ENCODE measurements at regions not wholly inside any gene's neighbourhood (a gene's known extent, or its start where the extent isn't known, plus 50 kb on each side); places are given as distances from the start of the nearest gene placed in this dataset.

- TF ChIP-seq SIN3A (IDR thresholded peaks at IDR 0.05; ENCODE audit: borderline replicate concordance, insufficient read depth, low read length) (no peak), FOXP2 (optimal IDR thresholded peaks at IDR 0.05; ENCODE audit: borderline replicate concordance, extremely low read depth, extremely low read length, insufficient read depth) (no peak), TAF1 (IDR thresholded peaks at IDR 0.05; ENCODE audit: borderline replicate concordance, insufficient read depth, low read length) (no peak), POLR2AphosphoS5 (IDR thresholded peaks at IDR 0.05; ENCODE audit: low read depth, low read length) (no peak)
- TF ChIP-seq, protein P1, sequence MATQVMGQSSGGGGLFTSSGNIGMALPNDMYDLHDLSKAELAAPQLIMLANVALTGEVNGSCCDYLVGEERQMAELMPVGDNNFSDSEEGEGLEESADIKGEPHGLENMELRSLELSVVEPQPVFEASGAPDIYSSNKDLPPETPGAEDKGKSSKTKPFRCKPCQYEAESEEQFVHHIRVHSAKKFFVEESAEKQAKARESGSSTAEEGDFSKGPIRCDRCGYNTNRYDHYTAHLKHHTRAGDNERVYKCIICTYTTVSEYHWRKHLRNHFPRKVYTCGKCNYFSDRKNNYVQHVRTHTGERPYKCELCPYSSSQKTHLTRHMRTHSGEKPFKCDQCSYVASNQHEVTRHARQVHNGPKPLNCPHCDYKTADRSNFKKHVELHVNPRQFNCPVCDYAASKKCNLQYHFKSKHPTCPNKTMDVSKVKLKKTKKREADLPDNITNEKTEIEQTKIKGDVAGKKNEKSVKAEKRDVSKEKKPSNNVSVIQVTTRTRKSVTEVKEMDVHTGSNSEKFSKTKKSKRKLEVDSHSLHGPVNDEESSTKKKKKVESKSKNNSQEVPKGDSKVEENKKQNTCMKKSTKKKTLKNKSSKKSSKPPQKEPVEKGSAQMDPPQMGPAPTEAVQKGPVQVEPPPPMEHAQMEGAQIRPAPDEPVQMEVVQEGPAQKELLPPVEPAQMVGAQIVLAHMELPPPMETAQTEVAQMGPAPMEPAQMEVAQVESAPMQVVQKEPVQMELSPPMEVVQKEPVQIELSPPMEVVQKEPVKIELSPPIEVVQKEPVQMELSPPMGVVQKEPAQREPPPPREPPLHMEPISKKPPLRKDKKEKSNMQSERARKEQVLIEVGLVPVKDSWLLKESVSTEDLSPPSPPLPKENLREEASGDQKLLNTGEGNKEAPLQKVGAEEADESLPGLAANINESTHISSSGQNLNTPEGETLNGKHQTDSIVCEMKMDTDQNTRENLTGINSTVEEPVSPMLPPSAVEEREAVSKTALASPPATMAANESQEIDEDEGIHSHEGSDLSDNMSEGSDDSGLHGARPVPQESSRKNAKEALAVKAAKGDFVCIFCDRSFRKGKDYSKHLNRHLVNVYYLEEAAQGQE (IDR thresholded peaks at IDR 0.05; ENCODE audit: insufficient read depth in 1 of 2, low read depth in 2 of 2, low read length in 2 of 2): peak in 1 of 2 experiments; percentile 70; a peak in 1 of 4 replicates
Measured at GRCh38 chr2:123652320-123652719, 372.8 kb upstream of the CNTNAP5 start.

- TF ChIP-seq SIN3A (IDR thresholded peaks at IDR 0.05; ENCODE audit: borderline replicate concordance, insufficient read depth, low read length): no peak
- TF ChIP-seq TAF1 (IDR thresholded peaks at IDR 0.05; ENCODE audit: borderline replicate concordance, insufficient read depth, low read length): no peak
- TF ChIP-seq, protein P1 (IDR thresholded peaks at IDR 0.05; ENCODE audit: insufficient read depth in 1 of 2, low read depth in 2 of 2, low read length in 2 of 2): no peak
Measured at GRCh38 chr2:123656590-123656989, 368.5 kb upstream of the CNTNAP5 start.

DNA sequence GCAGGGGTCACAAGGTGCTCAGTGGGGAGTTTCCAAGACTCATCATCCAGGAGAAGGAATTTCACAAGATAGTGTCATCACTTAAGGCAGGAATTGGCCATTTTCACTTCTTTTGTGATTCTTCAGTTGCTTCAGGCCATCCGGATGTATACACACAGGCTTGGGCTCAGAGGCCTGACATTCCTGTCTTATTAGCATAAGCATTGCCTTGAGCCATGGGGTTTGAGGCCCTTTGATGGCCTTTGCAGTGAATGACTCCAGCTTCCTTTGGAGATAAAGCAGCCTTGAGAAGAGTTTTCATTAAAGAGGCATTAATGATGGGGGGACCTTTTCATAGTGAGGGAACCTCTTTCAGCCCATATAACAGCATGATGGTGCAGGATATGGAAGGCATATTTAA, 366.0 kb upstream of the CNTNAP5 start:
- no peak for TF ChIP-seq POLR2AphosphoS5 (IDR thresholded peaks at IDR 0.05; ENCODE audit: low read depth, low read length)
- TF ChIP-seq, protein P1 (IDR thresholded peaks at IDR 0.05; ENCODE audit: insufficient read depth in 1 of 2, low read depth in 2 of 2, low read length in 2 of 2): no peak
- no peak for TF ChIP-seq TAF1 (IDR thresholded peaks at IDR 0.05; ENCODE audit: borderline replicate concordance, insufficient read depth, low read length)
- no peak for TF ChIP-seq FOXP2 (optimal IDR thresholded peaks at IDR 0.05; ENCODE audit: borderline replicate concordance, extremely low read depth, extremely low read length, insufficient read depth)
- no peak for TF ChIP-seq SIN3A (IDR thresholded peaks at IDR 0.05; ENCODE audit: borderline replicate concordance, insufficient read depth, low read length)

DNA sequence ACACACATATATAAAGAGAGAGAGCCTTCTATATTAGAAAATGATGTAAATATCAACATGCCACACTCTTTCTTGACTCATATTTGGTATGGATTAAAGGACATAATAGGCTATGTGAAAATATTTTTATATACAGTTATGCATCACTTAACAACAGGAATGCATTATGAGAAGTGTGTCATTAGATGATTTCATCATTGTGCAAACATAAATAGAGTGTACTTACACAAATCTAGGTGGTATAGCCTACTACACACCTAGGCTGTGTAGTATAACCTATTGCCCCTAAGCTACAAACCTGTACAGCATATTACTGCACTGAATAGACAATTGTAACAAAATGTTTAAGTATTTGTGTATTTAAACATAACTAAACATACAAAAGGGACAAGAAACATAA, 354.8 kb upstream of the CNTNAP5 start:
- TF ChIP-seq POLR2AphosphoS5 (IDR thresholded peaks at IDR 0.05; ENCODE audit: low read depth, low read length) (no peak), FOXP2 (optimal IDR thresholded peaks at IDR 0.05; ENCODE audit: borderline replicate concordance, extremely low read depth, extremely low read length, insufficient read depth) (no peak), TAF1 (IDR thresholded peaks at IDR 0.05; ENCODE audit: borderline replicate concordance, insufficient read depth, low read length) (no peak), SIN3A (IDR thresholded peaks at IDR 0.05; ENCODE audit: borderline replicate concordance, insufficient read depth, low read length) (no peak)
- TF ChIP-seq, protein P1 (IDR thresholded peaks at IDR 0.05; ENCODE audit: insufficient read depth in 1 of 2, low read depth in 2 of 2, low read length in 2 of 2): no peak

DNA sequence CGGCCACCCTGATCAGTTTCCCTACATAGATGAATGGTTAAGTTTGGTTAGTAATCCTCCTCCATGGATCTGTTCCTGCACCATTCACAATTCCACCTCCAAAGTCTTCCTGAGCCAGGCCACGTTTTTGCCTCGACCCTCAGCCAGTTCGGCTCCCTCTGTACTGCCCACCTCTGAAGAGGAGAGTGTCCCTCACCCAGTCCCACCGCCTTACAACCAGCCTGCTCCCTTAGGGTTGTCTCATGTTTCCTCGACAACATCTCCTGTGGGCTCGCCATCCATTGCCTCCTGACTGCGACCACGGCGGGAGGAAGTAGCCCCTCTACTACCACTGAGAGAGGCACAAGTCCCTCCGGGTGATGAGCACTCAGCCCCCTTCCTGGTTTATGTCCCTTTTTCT, 338.0 kb upstream of the CNTNAP5 start:
- TF ChIP-seq SIN3A (IDR thresholded peaks at IDR 0.05; ENCODE audit: borderline replicate concordance, insufficient read depth, low read length) (no peak), POLR2AphosphoS5 (IDR thresholded peaks at IDR 0.05; ENCODE audit: low read depth, low read length) (no peak), FOXP2 (optimal IDR thresholded peaks at IDR 0.05; ENCODE audit: borderline replicate concordance, extremely low read depth, extremely low read length, insufficient read depth) (no peak), TAF1 (IDR thresholded peaks at IDR 0.05; ENCODE audit: borderline replicate concordance, insufficient read depth, low read length) (no peak)
- TF ChIP-seq, protein P1 (IDR thresholded peaks at IDR 0.05; ENCODE audit: insufficient read depth in 1 of 2, low read depth in 2 of 2, low read length in 2 of 2): no peak
